AG04450 (cell line): ENCODE measurements at regions not wholly inside any gene's neighbourhood (a gene's known extent, or its start where the extent isn't known, plus 50 kb on each side); places are given as distances from the start of the nearest gene placed in this dataset. TPM values are rescaled to one million over a fixed set of nuclear protein-coding genes. Genes with fewer than 3 reads are reported as not detected.
"Not testable (repeated sequence)": the region's sequence is repeated elsewhere in the genome, so short reads cannot be mapped to it uniquely, and the experiment has no call there.

Experiments used
- CTCF ChIA-PET: fragments of 300-600, 350-600 bp; formaldehyde crosslinking; extraction: SDS; loops from one replicate; lab custom pipeline; 2022; ENCODE audit warnings: antibody characterized with exemption, inconsistent platforms; lab: Charles Lee
- POLR2A ChIA-PET: fragments of 350-600 bp; formaldehyde crosslinking; extraction: SDS; loops from one replicate; lab custom pipeline; 2021; ENCODE audit warnings: antibody characterized with exemption, inconsistent platforms; lab: Yijun Ruan, JAX
- DNase-seq: peaks from one replicate; pipeline ENCODE4 v3.0.0-alpha.2; 2011; ENCODE audit warnings: low read depth, low spot score
- H3K27ac ChIP-seq: one replicate; pipeline ENCODE4 v1.5.1; 2012; ENCODE audit warnings: low read depth, low read length, control low read depth
- H3K27me3 ChIP-seq: one replicate; pipeline ENCODE4 v1.6.0; 2012; ENCODE audit warnings: low read length; ENCODE audit not compliant: control insufficient read depth, insufficient read depth
- H3K4me3 ChIP-seq: 2 replicates; pipeline ENCODE4 v1.5.1; 2011; ENCODE audit warnings: mild to moderate bottlenecking, low read depth, low read length, control low read depth
- H3K9me3 ChIP-seq: 2 replicates; pipeline ENCODE4 v1.5.1; 2012; ENCODE audit warnings: low read length; ENCODE audit not compliant: control insufficient read depth, insufficient read depth
- small RNA-seq: library from RNA; depleted of rRNA; stranded (forward); fragments of <200 nt; gene quantifications from one replicate; pipeline ENCODE3, GENCODE V24; 2012; ENCODE audit warnings: low read depth; ENCODE audit not compliant: insufficient read length
- TF ChIP-seq, protein P1 (sequence below): IDR thresholded peaks from 2 replicates; pipeline ENCODE4 v1.5.1; 2011; ENCODE audit warnings: low read depth, low read length, control low read depth, inconsistent platforms

DNA sequence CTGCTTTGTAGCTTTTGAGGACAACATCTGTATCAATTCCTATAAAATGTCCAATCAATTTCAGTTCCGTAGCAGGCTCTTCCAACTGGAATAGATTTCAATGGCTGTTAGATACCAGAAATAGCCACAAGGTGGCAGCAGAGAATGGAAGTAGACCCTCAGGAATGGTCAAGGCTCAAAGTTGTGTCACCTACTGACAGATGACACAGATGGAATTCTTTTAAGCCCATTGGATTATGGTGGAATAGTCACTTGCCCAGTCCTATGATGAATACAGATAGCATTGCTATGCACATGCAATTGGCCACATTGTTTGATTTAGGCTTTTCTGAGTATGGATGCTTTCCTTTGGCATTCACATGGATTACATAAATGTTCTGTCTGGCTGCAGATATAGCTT, 130.4 kb upstream of the RADX start:
- POLR2A ChIA-PET, result no interaction called here
- DNase-seq, result peak; percentile 1
- CTCF ChIA-PET, result interaction anchor here (0.5 to 3.2 kb wide), 13 partner anchors 9 to 325 kb away, joined by 3 to 22 read pairs (median 4); partner anchors contain the start of gene TBC1D8B
- H3K4me3 ChIP-seq, result no peak overlapping the region
- H3K27ac ChIP-seq, result no peak overlapping the region
- no peaks in the 10 kb centered on the region for H3K9me3 ChIP-seq
- no peaks in the 10 kb centered on the region for H3K27me3 ChIP-seq
- TF ChIP-seq, protein P1, sequence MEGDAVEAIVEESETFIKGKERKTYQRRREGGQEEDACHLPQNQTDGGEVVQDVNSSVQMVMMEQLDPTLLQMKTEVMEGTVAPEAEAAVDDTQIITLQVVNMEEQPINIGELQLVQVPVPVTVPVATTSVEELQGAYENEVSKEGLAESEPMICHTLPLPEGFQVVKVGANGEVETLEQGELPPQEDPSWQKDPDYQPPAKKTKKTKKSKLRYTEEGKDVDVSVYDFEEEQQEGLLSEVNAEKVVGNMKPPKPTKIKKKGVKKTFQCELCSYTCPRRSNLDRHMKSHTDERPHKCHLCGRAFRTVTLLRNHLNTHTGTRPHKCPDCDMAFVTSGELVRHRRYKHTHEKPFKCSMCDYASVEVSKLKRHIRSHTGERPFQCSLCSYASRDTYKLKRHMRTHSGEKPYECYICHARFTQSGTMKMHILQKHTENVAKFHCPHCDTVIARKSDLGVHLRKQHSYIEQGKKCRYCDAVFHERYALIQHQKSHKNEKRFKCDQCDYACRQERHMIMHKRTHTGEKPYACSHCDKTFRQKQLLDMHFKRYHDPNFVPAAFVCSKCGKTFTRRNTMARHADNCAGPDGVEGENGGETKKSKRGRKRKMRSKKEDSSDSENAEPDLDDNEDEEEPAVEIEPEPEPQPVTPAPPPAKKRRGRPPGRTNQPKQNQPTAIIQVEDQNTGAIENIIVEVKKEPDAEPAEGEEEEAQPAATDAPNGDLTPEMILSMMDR, result peak; percentile 66

DNA sequence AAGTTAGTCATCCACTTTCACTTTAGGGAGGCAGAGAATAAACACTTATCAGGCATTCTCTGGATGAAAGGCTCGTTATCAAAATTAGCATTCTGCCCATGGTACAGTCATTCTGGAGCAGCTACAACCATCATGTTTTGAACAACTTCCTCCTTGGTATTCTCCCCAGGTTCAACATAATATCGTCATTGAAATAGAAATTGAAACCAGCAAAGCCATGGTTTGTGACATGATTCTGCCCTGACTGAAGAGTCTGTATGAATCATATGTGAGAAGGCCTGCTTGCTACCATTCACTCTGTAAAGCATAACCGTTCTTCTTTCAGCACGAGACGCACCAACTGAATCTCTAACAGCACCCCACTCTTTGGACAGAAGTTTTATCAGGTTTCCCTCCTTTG, 127.5 kb upstream of the RADX start:
- ChIA-PET POLR2A (no interaction called here), CTCF (interaction anchor here (1.5 kb wide), 1 partner anchor 12 kb away, joined by 3 read pairs; no protein-coding TSS in a partner anchor)
- Histone ChIP-seq H3K27me3 (no peaks in the 10 kb centered on the region), H3K27ac (no peak overlapping the region), H3K4me3 (no peak overlapping the region), H3K9me3 (no peaks in the 10 kb centered on the region)
- TF ChIP-seq, protein P1, result no peak
- no peak for DNase-seq

DNA sequence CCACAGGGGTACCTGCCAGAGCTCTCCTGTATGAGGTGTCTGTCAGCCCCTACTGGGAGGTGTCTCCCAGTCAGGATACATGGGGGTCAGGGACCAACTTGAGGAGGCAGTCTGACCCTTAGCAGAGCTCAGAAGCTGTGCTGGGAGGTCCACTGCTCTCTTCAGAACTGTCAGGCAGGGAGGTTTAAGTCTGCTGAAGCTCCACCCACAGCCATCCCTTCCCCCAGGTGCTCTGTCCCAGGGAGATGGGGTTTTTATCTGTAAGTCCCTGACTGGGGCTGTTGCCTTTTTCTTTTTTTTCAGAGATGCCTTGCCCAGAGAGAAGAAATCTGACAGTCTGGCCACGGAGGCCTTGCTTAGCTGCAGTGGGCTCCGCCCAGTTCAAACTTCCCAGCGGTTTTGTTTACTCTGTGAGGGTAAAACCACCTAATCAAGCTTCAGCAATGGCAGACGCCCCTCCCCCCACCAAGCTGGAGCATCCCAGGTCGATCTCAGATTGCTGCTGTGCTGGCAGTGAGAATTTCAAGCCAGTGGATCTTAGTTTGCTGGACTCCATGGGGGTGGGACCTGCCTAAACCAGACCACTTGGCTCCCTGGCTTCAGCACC, 118.5 kb upstream of the RADX start:
- not testable (repeated sequence) for H3K27ac ChIP-seq

DNA sequence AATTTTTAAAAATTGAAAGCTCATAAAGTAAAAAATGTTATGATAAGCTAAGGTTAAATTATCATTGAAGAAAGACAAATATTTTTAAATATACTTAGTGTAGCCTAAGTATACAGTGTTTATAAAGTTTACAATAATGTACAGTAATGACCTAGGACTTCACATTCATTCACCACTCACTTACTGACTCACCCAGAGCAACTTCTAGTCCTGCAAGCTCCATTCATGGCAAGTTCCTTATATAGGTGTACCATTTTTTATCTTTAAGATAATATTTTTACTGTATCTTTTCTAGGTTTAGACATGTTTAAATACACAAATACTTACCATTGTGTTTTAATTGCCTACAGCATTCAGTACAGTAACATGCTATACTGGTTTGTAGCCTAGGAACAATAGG, 112.3 kb upstream of the RADX start:
- no peaks in the 10 kb centered on the region for H3K9me3 ChIP-seq
- POLR2A ChIA-PET, result no interaction called here
- CTCF ChIA-PET, result no interaction called here
- TF ChIP-seq, protein P1, result no peak
- no peak overlapping the region for H3K27ac ChIP-seq
- no peak for DNase-seq
- no peaks in the 10 kb centered on the region for H3K27me3 ChIP-seq
- no peak overlapping the region for H3K4me3 ChIP-seq

More for the DNA sequence above, 118.5 kb upstream of the RADX start:
- H3K27me3 ChIP-seq, H3K9me3 ChIP-seq, H3K4me3 ChIP-seq, CTCF ChIA-PET, DNase-seq, POLR2A ChIA-PET: not testable (repeated sequence)

DNA sequence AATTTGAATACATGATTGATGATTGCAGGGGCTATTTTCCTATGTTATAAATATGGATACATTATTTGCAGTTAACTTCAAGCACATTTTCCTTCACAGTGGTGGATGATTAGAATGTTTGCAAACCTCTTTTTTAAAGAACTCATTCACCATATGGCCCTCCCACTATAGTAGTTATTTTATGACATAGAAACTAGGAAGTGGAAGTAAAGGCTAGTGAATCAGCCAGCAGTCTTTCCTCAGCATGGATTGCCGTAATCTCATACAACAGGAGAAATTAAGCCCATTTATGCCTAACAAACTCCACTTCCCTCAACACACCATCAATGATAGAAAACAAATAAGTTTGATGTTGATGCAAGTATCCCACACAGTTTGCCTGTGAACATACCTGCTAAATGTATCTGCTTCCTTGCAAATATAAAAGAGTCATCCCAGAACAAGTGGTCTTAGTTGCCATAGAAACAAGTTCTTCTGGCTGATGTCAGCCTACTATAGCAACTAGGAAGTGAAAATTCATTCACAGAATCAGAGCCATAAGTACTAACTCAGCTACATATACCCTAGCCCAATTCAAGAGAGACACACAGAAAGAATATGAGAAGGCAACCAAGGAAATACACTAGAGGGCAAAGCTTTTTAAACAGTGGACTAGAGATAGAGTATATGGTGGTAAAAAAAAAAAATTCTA, 100.9 kb upstream of the RADX start:
- POLR2A ChIA-PET, result no interaction called here

More for the DNA sequence above, 100.9 kb upstream of the RADX start:
- H3K27ac ChIP-seq, result no peak overlapping the region
- H3K9me3 ChIP-seq, result no peaks in the 10 kb centered on the region
- DNase-seq, result no peak
- TF ChIP-seq, protein P1, result no peak
- no peaks in the 10 kb centered on the region for H3K27me3 ChIP-seq
- H3K4me3 ChIP-seq, result no peak overlapping the region
- CTCF ChIA-PET, result no interaction called here

Small RNA genes lying in the stretch of these regions (small RNA-seq; reads per million reads assigned to genes)
- gene AL133271.1 (not detected), gene RF00019 (not detected)
